ENCODE measurements at regions not wholly inside any gene's neighbourhood (a gene's known extent, or its start where the extent isn't known, plus 50 kb on each side); places are given as distances from the start of the nearest gene placed in this dataset.

DNA sequence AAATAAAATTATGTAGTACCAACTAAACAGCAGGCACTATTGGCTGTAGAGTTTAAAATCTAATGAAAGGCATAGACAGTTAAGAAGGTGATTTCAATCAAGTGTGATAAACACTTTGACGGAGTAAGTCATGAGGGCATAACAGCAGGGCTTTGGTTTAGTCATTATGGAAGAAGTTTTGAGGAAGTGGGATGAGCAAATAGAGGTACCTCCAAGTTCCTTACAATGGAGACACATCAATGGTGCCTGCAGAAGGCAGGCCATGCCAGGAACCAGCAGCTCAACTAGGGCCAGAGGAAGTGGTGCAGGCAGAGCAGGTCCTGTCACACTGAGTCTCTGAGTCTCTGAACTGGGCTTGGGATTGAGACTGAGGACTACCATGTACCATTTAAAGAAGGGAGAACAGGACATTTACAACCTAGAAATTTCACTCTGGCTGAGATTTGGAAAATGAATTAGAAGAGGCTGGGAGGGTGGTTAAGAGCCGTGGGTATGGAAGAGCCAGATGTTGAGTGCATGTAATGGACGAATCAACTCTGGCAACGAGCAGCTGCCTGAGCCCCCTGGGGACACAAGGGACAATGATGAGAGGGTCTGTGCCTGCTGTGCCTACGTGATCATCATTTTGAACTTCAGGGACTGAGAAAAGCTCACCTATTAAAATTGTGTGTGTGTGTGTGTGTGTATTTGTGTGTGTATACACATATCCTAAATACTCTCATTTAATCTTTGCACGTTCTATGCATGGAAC lies 208.7 kb upstream of the POM121L12 start:
- in situ Hi-C loops (cut with MboI; ENCODE audit: low pct_ligation_motif_present in 1 of 4, low pct_unique_long_range_greater_than_20kb in 1 of 4, low sequenced_read_pairs in 3 of 4) = no loop called here

DNA sequence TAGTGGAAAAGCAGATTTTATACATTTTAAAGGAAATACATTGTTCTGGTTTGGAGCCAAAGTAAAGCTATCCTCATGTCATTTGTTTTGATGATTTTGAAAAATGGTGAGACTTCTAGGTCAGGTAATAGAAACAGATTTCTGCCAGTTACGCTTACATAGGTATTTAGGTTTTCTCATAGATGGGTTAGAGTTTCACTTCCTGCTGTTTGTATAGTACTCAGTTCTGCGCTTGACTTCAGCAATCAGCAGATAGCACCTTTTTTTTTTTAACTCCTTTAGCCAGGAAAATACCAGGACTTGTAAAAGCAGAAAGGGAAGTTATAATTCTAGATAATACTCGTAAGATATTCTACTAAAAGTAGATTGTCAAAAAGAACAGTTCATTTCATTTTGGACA lies 209.8 kb upstream of the POM121L12 start:
- H3K9me3 ChIP-seq = peaks cover 0 to 7% of the 10 kb centered on the region in 2 donors
- H3K27ac ChIP-seq = no peak overlapping the region
- intact Hi-C loops (cut with DNase I; ENCODE audit: low total_unique reads) = no loop called here
- no peaks in the 10 kb centered on the region for H3K36me3 ChIP-seq
- H3K4me1 ChIP-seq = no peaks in the 10 kb centered on the region
- no peaks in the 10 kb centered on the region for H3K27me3 ChIP-seq
- H3K4me3 ChIP-seq = no peak overlapping the region
- 49 to 59% methylated on average over 3 of the region's 3 CpGs for WGBS, 2 donors (ENCODE audit: low coverage in 1 of 2)
- TF ChIP-seq, protein P1, sequence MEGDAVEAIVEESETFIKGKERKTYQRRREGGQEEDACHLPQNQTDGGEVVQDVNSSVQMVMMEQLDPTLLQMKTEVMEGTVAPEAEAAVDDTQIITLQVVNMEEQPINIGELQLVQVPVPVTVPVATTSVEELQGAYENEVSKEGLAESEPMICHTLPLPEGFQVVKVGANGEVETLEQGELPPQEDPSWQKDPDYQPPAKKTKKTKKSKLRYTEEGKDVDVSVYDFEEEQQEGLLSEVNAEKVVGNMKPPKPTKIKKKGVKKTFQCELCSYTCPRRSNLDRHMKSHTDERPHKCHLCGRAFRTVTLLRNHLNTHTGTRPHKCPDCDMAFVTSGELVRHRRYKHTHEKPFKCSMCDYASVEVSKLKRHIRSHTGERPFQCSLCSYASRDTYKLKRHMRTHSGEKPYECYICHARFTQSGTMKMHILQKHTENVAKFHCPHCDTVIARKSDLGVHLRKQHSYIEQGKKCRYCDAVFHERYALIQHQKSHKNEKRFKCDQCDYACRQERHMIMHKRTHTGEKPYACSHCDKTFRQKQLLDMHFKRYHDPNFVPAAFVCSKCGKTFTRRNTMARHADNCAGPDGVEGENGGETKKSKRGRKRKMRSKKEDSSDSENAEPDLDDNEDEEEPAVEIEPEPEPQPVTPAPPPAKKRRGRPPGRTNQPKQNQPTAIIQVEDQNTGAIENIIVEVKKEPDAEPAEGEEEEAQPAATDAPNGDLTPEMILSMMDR (IDR thresholded peaks at IDR 0.05) = no peak
- TF ChIP-seq EP300 (IDR thresholded peaks at IDR 0.05; ENCODE audit: low read depth) (no peak), POLR2A (IDR thresholded peaks at IDR 0.05) (no peak), POLR2AphosphoS5 (IDR thresholded peaks at IDR 0.05) (no peak)
- in situ Hi-C loops (cut with MboI; ENCODE audit: low pct_ligation_motif_present in 1 of 4, low pct_unique_long_range_greater_than_20kb in 1 of 4, low sequenced_read_pairs in 3 of 4) = no loop called here
- no peak for DNase-seq

More for the DNA sequence above, 208.7 kb upstream of the POM121L12 start:
- Histone ChIP-seq H3K36me3 (no peaks in the 10 kb centered on the region), H3K27me3 (no peaks in the 10 kb centered on the region), H3K9me3 (peaks cover 0 to 7% of the 10 kb centered on the region in 2 donors), H3K4me1 (no peaks in the 10 kb centered on the region), H3K4me3 (no peak overlapping the region), H3K27ac (no peak overlapping the region)
- TF ChIP-seq POLR2A (IDR thresholded peaks at IDR 0.05) (no peak), POLR2AphosphoS5 (IDR thresholded peaks at IDR 0.05) (no peak), EP300 (IDR thresholded peaks at IDR 0.05; ENCODE audit: low read depth) (no peak)
- TF ChIP-seq, protein P1 (IDR thresholded peaks at IDR 0.05) = no peak
- intact Hi-C loops (cut with DNase I; ENCODE audit: low total_unique reads) = no loop called here
- no peak for DNase-seq
- 74 to 80% methylated on average over 6 of the region's 6 CpGs for WGBS, 2 donors (ENCODE audit: low coverage in 1 of 2)

DNA sequence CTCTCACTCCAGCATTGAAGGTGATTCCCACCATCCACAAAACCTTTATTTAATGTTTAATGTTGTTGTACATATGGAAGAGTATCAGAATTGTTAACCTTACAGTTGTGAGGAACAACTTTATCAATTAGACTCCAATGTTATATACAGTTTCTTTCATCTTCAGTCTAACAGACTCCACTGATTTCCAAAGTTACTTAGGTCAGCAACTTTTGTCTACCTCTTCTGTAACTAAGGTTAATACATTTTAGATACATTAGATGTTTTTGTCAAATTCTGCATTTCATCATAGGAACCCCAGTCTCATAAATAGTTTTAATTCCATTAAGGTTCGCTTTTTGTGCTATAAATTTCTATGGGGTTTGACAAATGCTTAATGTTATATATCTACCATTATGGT lies 223.9 kb upstream of the POM121L12 start:
- H3K9me3 ChIP-seq = no peaks in the 10 kb centered on the region
- no peaks in the 10 kb centered on the region for H3K27me3 ChIP-seq
- no peak for DNase-seq
- no peaks in the 10 kb centered on the region for H3K36me3 ChIP-seq
- H3K27ac ChIP-seq = no peak overlapping the region
- intact Hi-C loops (cut with DNase I; ENCODE audit: low total_unique reads) (loop anchor here (5.0 kb wide), 1 partner anchor 1921 kb away; no protein-coding TSS in a partner anchor), in situ Hi-C loops (cut with MboI; ENCODE audit: low pct_ligation_motif_present in 1 of 4, low pct_unique_long_range_greater_than_20kb in 1 of 4, low sequenced_read_pairs in 3 of 4) (no loop called here)
- TF ChIP-seq POLR2AphosphoS5 (IDR thresholded peaks at IDR 0.05) (no peak), POLR2A (IDR thresholded peaks at IDR 0.05) (no peak), EP300 (IDR thresholded peaks at IDR 0.05; ENCODE audit: low read depth) (no peak)
- TF ChIP-seq, protein P1 (IDR thresholded peaks at IDR 0.05) = no peak
- no peaks in the 10 kb centered on the region for H3K4me1 ChIP-seq
- H3K4me3 ChIP-seq = no peak overlapping the region
- WGBS, 2 donors (ENCODE audit: low coverage in 1 of 2) = 85 to 92% methylated on average over 1 of the region's 1 CpG

DNA sequence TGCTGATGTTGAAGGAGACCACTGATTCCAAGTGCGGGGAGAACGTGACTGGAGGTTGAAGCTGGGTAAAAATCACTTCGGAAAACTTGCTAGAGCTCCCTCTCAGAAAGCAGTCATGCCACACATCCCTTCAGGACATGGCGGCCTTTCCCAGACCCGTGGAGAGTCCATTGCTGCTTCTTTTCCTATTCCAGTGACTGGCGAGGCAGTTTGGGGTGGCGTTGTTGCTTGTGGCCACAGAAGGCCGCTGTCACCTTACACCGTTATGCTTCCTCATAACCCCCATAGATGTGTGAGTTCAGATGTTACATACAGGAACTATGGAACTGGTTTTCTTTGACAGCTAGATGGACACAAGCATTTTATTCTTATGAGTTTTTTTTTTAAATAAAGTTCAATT lies 235.6 kb upstream of the POM121L12 start:
- DNase-seq = no peak
- Histone ChIP-seq H3K4me3 (no peak overlapping the region), H3K27ac (no peak overlapping the region), H3K4me1 (no peaks in the 10 kb centered on the region), H3K9me3 (no peaks in the 10 kb centered on the region), H3K36me3 (no peaks in the 10 kb centered on the region), H3K27me3 (no peaks in the 10 kb centered on the region)
- 89 to 91% methylated on average over 6 to 9 of the region's 9 CpGs for WGBS, 2 donors (ENCODE audit: low coverage in 1 of 2)
- intact Hi-C loops (cut with DNase I; ENCODE audit: low total_unique reads) (no loop called here), in situ Hi-C loops (cut with MboI; ENCODE audit: low pct_ligation_motif_present in 1 of 4, low pct_unique_long_range_greater_than_20kb in 1 of 4, low sequenced_read_pairs in 3 of 4) (no loop called here)
- TF ChIP-seq, protein P1 (IDR thresholded peaks at IDR 0.05) = no peak
- TF ChIP-seq EP300 (IDR thresholded peaks at IDR 0.05; ENCODE audit: low read depth) (no peak), POLR2A (IDR thresholded peaks at IDR 0.05) (no peak), POLR2AphosphoS5 (IDR thresholded peaks at IDR 0.05) (no peak)
